H1 (cell line): ENCODE measurements at regions not wholly inside any gene's neighbourhood (a gene's known extent, or its start where the extent isn't known, plus 50 kb on each side); places are given as distances from the start of the nearest gene placed in this dataset.

ENCODE experiments used
- CTCF ChIA-PET: fragments of 300-600 bp; sonication (Branson Sonifier 250); formaldehyde crosslinking; loops from one replicate; lab custom pipeline; 2021; ENCODE audit not compliant: partially characterized antibody; lab: Charles Lee
- POLR2A ChIA-PET: fragments of 300-600 bp; sonication (Branson Sonifier 250); formaldehyde crosslinking; loops from one replicate; lab custom pipeline; 2021; ENCODE audit warnings: inconsistent platforms; ENCODE audit not compliant: partially characterized antibody; lab: Charles Lee
- DNase-seq, 2 experiments: peaks; one replicate each; pipeline versions ENCODE4 v3.0.0 to v3.0.0-alpha.2; 2010 to 2022; ENCODE audit warnings: low spot score in 2 of 2, low read depth in 1 of 2, mixed read lengths in 1 of 2
- FAIRE-seq: peaks from 2 replicates; lab custom pipeline; 2011; peaks lifted over from hg19 to GRCh38; lab: Jason Lieb, UNC
- H2AFZ ChIP-seq: 2 replicates; pipeline ENCODE4 v1.8.1; 2012; ENCODE audit warnings: low read length, inconsistent platforms
- H2AK5ac ChIP-seq: 2 replicates; pipeline ENCODE4 v1.6.1; 2013; ENCODE audit warnings: low read depth, low read length
- H2BK120ac ChIP-seq: replicated peaks from 2 replicates; pipeline ENCODE3; 2013; ENCODE audit warnings: low read depth, low read length, inconsistent platforms
- H2BK12ac ChIP-seq: 2 replicates; pipeline ENCODE4 v1.6.1; 2013; ENCODE audit warnings: low read depth, low read length
- H2BK15ac ChIP-seq: 2 replicates; pipeline ENCODE4 v1.6.1; 2013; ENCODE audit warnings: low read length
- H2BK20ac ChIP-seq: 2 replicates; pipeline ENCODE4 v1.6.1; 2013; ENCODE audit warnings: low read length
- H2BK5ac ChIP-seq: 2 replicates; pipeline ENCODE4 v1.6.1; 2013; ENCODE audit warnings: low read depth, low read length
- H3K14ac ChIP-seq: 2 replicates; pipeline ENCODE4 v1.6.1; 2013; ENCODE audit warnings: inconsistent platforms; ENCODE audit not compliant: insufficient read length
- H3K18ac ChIP-seq: 2 replicates; pipeline ENCODE4 v1.6.1; 2013; ENCODE audit warnings: low read length; ENCODE audit errors: extremely low read depth
- H3K23ac ChIP-seq: 2 replicates; pipeline ENCODE4 v1.6.1; 2013; ENCODE audit warnings: inconsistent platforms; ENCODE audit not compliant: insufficient read length
- H3K23me2 ChIP-seq: 2 replicates; pipeline ENCODE4 v1.6.1; 2013; ENCODE audit warnings: low read depth, low read length
- H3K27ac ChIP-seq: 2 replicates; pipeline ENCODE4 v1.6.1; 2011; ENCODE audit warnings: low read depth, low read length, inconsistent platforms
- H3K27me3 ChIP-seq, 4 experiments: replicated peaks in 1 of 4; 1 replicate in 1 of 4; 2 replicates in 3 of 4; pipeline versions ENCODE4 v1.6.1 to v1.8.1; 2011 to 2013; ENCODE audit warnings: low read length in 3 of 4, mild to moderate bottlenecking in 3 of 4, inconsistent platforms in 2 of 4, mixed read lengths in 2 of 4, moderate library complexity in 1 of 4; ENCODE audit not compliant: control insufficient read depth in 3 of 4, insufficient read depth in 3 of 4; ENCODE audit errors: extremely low read depth in 1 of 4
- H3K36me3 ChIP-seq, 4 experiments: 2 replicates each; pipeline versions ENCODE4 v1.6.1 to v1.8.1; 2011 to 2013; ENCODE audit warnings: mild to moderate bottlenecking in 4 of 4, low read length in 3 of 4, moderate library complexity in 2 of 4, control low read depth in 1 of 4, inconsistent platforms in 1 of 4; ENCODE audit not compliant: insufficient read depth in 4 of 4, control insufficient read depth in 2 of 4
- H3K4ac ChIP-seq: replicated peaks from 2 replicates; pipeline ENCODE3; 2013; ENCODE audit warnings: low read length, low read depth, mixed read lengths, inconsistent platforms; ENCODE audit not compliant: insufficient read length
- H3K4me1 ChIP-seq, 4 experiments: replicated peaks in 1 of 4; 1 replicate in 1 of 4; 2 replicates in 3 of 4; pipeline versions ENCODE4 v1.6.1 to v1.8.1; 2011 to 2013; ENCODE audit warnings: low read length in 3 of 4, inconsistent platforms in 2 of 4, mixed read lengths in 1 of 4; ENCODE audit not compliant: insufficient read depth in 4 of 4, control insufficient read depth in 3 of 4
- H3K4me2 ChIP-seq, 2 experiments: 2 replicates each; pipeline versions ENCODE4 v1.6.1 to v1.8.1; 2011 to 2013; ENCODE audit warnings: low read depth in 2 of 2, low read length in 2 of 2, control low read depth in 1 of 2, inconsistent platforms in 1 of 2, mild to moderate bottlenecking in 1 of 2; ENCODE audit not compliant: insufficient read depth in 1 of 2
- H3K4me3 ChIP-seq, 4 experiments: fragments of 200-600, 300-600 bp in 1 of 4; sonication (generic), shearing (Covaris generic), sonication (Bioruptor Twin) in 1 of 4; 2 replicates each; pipeline versions ENCODE4 v1.5.1 to v1.8.1; 2011 to 2016; ENCODE audit warnings: low read length in 4 of 4, low read depth in 3 of 4, control low read depth in 2 of 4, inconsistent platforms in 2 of 4, mild to moderate bottlenecking in 2 of 4, mixed read lengths in 1 of 4, moderate library complexity in 1 of 4; ENCODE audit not compliant: insufficient read depth in 2 of 4; ENCODE audit errors: extremely low read depth in 1 of 4
- H3K56ac ChIP-seq: replicated peaks from 2 replicates; pipeline ENCODE3; 2013; ENCODE audit warnings: low read depth, mild to moderate bottlenecking, mixed read lengths, low read length, inconsistent platforms; ENCODE audit not compliant: insufficient read length
- H3K79me1 ChIP-seq: 2 replicates; pipeline ENCODE4 v1.6.1; 2013; ENCODE audit warnings: low read depth, low read length, control low read depth
- H3K79me2 ChIP-seq, 2 experiments: 2 replicates each; pipeline versions ENCODE4 v1.6.1 to v1.8.1; 2012 to 2013; ENCODE audit warnings: low read length in 2 of 2, mild to moderate bottlenecking in 2 of 2, inconsistent platforms in 1 of 2; ENCODE audit not compliant: insufficient read depth in 2 of 2, control insufficient read depth in 1 of 2
- H3K9ac ChIP-seq, 4 experiments: replicated peaks in 1 of 4; 1 replicate in 1 of 4; 2 replicates in 3 of 4; pipeline versions ENCODE4 v1.6.1 to v1.8.1; 2011 to 2013; ENCODE audit warnings: low read depth in 3 of 4, low read length in 3 of 4, control low read depth in 2 of 4, mild to moderate bottlenecking in 2 of 4, moderate library complexity in 2 of 4, inconsistent platforms in 1 of 4; ENCODE audit errors: extremely low read depth in 1 of 4
- H3K9me3 ChIP-seq, 2 experiments: 2 replicates each; pipeline versions ENCODE4 v1.6.1 to v1.8.1; 2012 to 2013; ENCODE audit warnings: mild to moderate bottlenecking in 2 of 2, moderate library complexity in 2 of 2, control low read depth in 1 of 2, inconsistent platforms in 1 of 2, low read depth in 1 of 2, low read length in 1 of 2, mixed read lengths in 1 of 2; ENCODE audit not compliant: insufficient read depth in 2 of 2
- H4K20me1 ChIP-seq, 2 experiments: replicated peaks in 1 of 2; 2 replicates each; pipeline versions ENCODE3 to v1.8.1; 2011 to 2013; ENCODE audit warnings: inconsistent platforms in 2 of 2, low read length in 2 of 2, mild to moderate bottlenecking in 1 of 2; ENCODE audit not compliant: insufficient read depth in 2 of 2, control insufficient read depth in 1 of 2
- H4K5ac ChIP-seq: 2 replicates; pipeline ENCODE4 v1.6.1; 2013; ENCODE audit warnings: low read length, low read depth, mixed read lengths, inconsistent platforms; ENCODE audit not compliant: insufficient read length
- H4K8ac ChIP-seq: 2 replicates; pipeline ENCODE4 v1.8.0; 2013; ENCODE audit warnings: mild to moderate bottlenecking, moderate library complexity, low read length, inconsistent platforms; ENCODE audit not compliant: insufficient read depth; ENCODE audit errors: extremely low read depth
- H4K91ac ChIP-seq: replicated peaks from 2 replicates; pipeline ENCODE3; 2013; ENCODE audit warnings: low read length, mixed read lengths, inconsistent platforms; ENCODE audit not compliant: insufficient read length
- BACH1 ChIP-seq: IDR thresholded peaks from 2 replicates; pipeline ENCODE4 v1.6.1; 2012; ENCODE audit warnings: low read length, improper control_type of control experiment
- BRCA1 ChIP-seq: IDR thresholded peaks from 2 replicates; pipeline ENCODE4 v1.6.1; 2012; ENCODE audit warnings: low read depth, low read length, improper control_type of control experiment
- EP300 ChIP-seq, 2 experiments: IDR thresholded peaks; 1 replicate in 1 of 2; 2 replicates in 1 of 2; pipeline ENCODE4 v1.6.1; 2011 to 2012; ENCODE audit warnings: low read depth in 2 of 2, low read length in 2 of 2, mild to moderate bottlenecking in 2 of 2, borderline replicate concordance in 1 of 2, inconsistent platforms in 1 of 2, moderate library complexity in 1 of 2
- MAX ChIP-seq: IDR thresholded peaks from 2 replicates; pipeline ENCODE4 v1.6.1; 2012; ENCODE audit warnings: inconsistent platforms
- SIX5 ChIP-seq: IDR thresholded peaks from 2 replicates; pipeline ENCODE4 v1.6.1; 2011; ENCODE audit warnings: mild to moderate bottlenecking, low read depth, low read length
- SP4 ChIP-seq: IDR thresholded peaks from 2 replicates; pipeline ENCODE4 v1.6.1; 2012; ENCODE audit warnings: low read length, inconsistent platforms
- TEAD4 ChIP-seq: IDR thresholded peaks from 2 replicates; pipeline ENCODE4 v1.6.1; 2012; ENCODE audit warnings: low read depth, low read length, inconsistent platforms, mixed read lengths
- WGBS, 2 experiments: shearing (Covaris generic) in 1 of 2; methylation state at CpG; one replicate each; pipeline versions ENCODE4 v1.1.6 to v1.1.7; 2013 to 2015; ENCODE audit warnings: low lambda C conversion rate in 2 of 2, mixed read lengths in 2 of 2, inconsistent platforms in 1 of 2, low coverage in 1 of 2, missing lambda C conversion rate in 1 of 2; ENCODE audit not compliant: insufficient replicate concordance in 2 of 2, insufficient coverage in 1 of 2, insufficient read length in 1 of 2; ENCODE audit errors: extremely low coverage in 1 of 2, missing lambda C conversion rate in 1 of 2; 5-methylcytosine and 5-hydroxymethylcytosine counted together

DNA sequence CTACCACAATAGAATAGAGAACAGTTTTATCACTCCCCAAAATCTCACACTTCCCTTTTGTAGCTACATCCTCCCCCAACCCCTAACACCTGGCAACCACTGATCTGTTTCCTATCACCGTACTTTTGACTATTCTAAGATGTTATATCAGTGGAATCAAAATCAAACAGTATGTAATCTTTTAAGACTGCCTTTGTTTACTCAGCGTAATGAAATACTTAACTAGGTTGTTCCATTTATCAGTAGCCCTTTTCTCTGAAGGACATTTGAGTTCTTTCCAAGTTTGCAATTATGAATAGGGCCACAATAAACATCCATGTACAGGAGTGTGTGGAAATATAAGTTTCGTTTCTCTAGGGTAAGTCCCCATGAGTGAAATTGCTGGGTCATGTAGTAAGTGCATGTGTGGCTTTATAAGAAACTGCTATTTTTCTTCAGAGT, 372.3 kb downstream of the SV2B start:
- no peak for DNase-seq
- no peak overlapping the region for H3K4me2 ChIP-seq
- H3K14ac ChIP-seq: no peak overlapping the region
- H2BK15ac ChIP-seq: no peak overlapping the region
- H2AK5ac ChIP-seq: no peak overlapping the region
- H3K4ac ChIP-seq: no peak overlapping the region
- H2BK12ac ChIP-seq: no peak overlapping the region
- no peak overlapping the region for H2BK5ac ChIP-seq
- no peaks in the 10 kb centered on the region for H3K79me1 ChIP-seq
- no peaks in the 10 kb centered on the region for H3K4me1 ChIP-seq
- no peak overlapping the region for H3K27ac ChIP-seq
- no peak for TF ChIP-seq BACH1
- no peak for TF ChIP-seq TEAD4
- TF ChIP-seq BRCA1: no peak
- no peak for TF ChIP-seq SP4
- no peak for TF ChIP-seq MAX
- no peak for TF ChIP-seq SIX5
- TF ChIP-seq EP300 (IDR thresholded peaks at IDR 0.05; ENCODE audit: borderline replicate concordance in 1 of 2, low read depth in 2 of 2, low read length in 2 of 2): no peak
- TF ChIP-seq, all 59 proteins: peak for 0
- Histone ChIP-seq H3K79me2 (no peaks in the 10 kb centered on the region), H3K9me3 (no peaks in the 10 kb centered on the region), H2AFZ (no peak overlapping the region), H3K9ac (no peak overlapping the region), H2BK120ac (no peak overlapping the region), H3K56ac (no peak overlapping the region), H3K18ac (no peak overlapping the region), H3K23me2 (no peaks in the 10 kb centered on the region), H4K20me1 (no peaks in the 10 kb centered on the region), H2BK20ac (no peak overlapping the region), H3K23ac (no peak overlapping the region), H3K4me3 (no peak overlapping the region), H3K27me3 (no peaks in the 10 kb centered on the region), H4K91ac (no peak overlapping the region), H3K36me3 (no peaks in the 10 kb centered on the region), H4K8ac (no peak overlapping the region; the same call in 1 of the 2 replicates), H4K5ac (no peak overlapping the region)
- no peak for FAIRE-seq
- WGBS, 2 experiments: 87% methylated on average over 3 of the region's 3 CpGs; no CpG with 5 or more reads in 1 of the 2 experiments
- POLR2A ChIA-PET: no interaction called here
- CTCF ChIA-PET: no interaction called here
